Mesodermal cell (in vitro differentiated cells): ENCODE measurements at regions not wholly inside any gene's neighbourhood (a gene's known extent, or its start where the extent isn't known, plus 50 kb on each side); places are given as distances from the start of the nearest gene placed in this dataset.
"Not testable (repeated sequence)": the region's sequence is repeated elsewhere in the genome, so short reads cannot be mapped to it uniquely, and the experiment has no call there.

Experiments
- H3K27ac ChIP-seq: 2 replicates; pipeline ENCODE4 v1.7.0; 2013; ENCODE audit warnings: mild to moderate bottlenecking, low read depth, low read length, moderate library complexity; ENCODE audit not compliant: severe bottlenecking
- H3K36me3 ChIP-seq: 2 replicates; pipeline ENCODE4 v1.7.1; 2013; ENCODE audit warnings: mild to moderate bottlenecking, low read length, moderate library complexity; ENCODE audit not compliant: control insufficient read depth, insufficient read depth
- H3K4me1 ChIP-seq: one replicate; pipeline ENCODE4 v1.7.1; 2013; ENCODE audit warnings: mild to moderate bottlenecking, low read length; ENCODE audit not compliant: insufficient read depth, control insufficient read depth, poor library complexity, severe bottlenecking
- H3K4me3 ChIP-seq: 2 replicates; pipeline ENCODE4 v1.7.0; 2013; ENCODE audit warnings: low read length, control low read depth, mild to moderate bottlenecking; ENCODE audit not compliant: insufficient read depth, poor library complexity, severe bottlenecking; ENCODE audit errors: extremely low read depth
- H3K9me3 ChIP-seq: 2 replicates; pipeline ENCODE4 v1.7.1; 2013; ENCODE audit warnings: mild to moderate bottlenecking, low read length, moderate library complexity; ENCODE audit not compliant: control insufficient read depth
- WGBS, 2 experiments: methylation state at CpG; one replicate each; pipeline ENCODE4 v1.1.5; 2013; ENCODE audit warnings: missing lambda C conversion rate in 2 of 2; ENCODE audit not compliant: insufficient coverage in 2 of 2; 5-methylcytosine and 5-hydroxymethylcytosine counted together

DNA sequence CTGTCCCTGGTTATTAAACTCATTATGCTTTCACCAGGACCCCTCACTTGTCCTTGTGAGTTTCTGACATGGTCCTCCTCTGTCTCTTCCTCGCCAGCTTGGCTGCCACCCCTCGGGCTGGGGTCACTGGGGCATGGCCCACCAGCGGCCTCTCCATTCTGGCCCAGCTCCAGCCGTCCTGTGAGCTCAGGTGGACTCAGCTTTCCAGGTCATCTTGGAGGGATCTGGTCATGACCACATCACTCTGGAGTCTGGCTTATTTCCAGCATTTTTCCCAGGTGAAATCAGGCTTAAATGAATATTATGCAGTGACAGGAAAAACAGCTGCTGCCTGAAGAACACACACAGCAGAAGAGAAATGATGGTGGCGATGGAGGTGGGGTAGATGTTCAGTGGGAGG, 224.5 kb downstream of the ADAMTS15 start:
- Histone ChIP-seq H3K4me1 (peaks cover 42% of the 10 kb centered on the region), H3K4me3 (no peak overlapping the region), H3K9me3 (no peaks in the 10 kb centered on the region), H3K36me3 (no peaks in the 10 kb centered on the region), H3K27ac (peak overlapping the region; percentile 84)
- 89 to 97% methylated on average over 5 of the region's 5 CpGs for WGBS, 2 experiments

DNA sequence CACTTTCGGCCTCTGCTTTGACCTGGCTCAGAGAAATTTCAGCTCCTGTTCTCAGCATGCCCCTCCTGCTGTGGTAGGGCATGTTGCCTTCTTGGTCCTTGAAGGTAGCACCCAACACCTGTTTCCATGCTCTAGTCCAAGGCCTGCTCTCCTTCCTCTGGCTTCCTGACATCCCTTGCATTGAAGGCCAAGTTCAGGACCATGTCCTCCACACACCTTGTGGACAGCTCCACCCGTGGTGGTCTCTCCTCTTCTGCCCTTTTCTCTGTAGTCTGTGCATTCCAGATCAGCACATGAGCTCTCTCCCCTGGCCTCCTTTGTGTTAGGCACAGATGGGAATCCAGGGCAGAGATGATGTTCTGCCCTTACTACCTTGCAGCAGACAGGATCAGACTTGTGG, 225.3 kb downstream of the ADAMTS15 start:
- WGBS, 2 experiments = 87 to 95% methylated on average over 2 of the region's 2 CpGs
- no peaks in the 10 kb centered on the region for H3K36me3 ChIP-seq
- peaks cover 47% of the 10 kb centered on the region for H3K4me1 ChIP-seq
- H3K9me3 ChIP-seq = peaks cover 6% of the 10 kb centered on the region
- H3K4me3 ChIP-seq = no peak overlapping the region
- no peak overlapping the region for H3K27ac ChIP-seq

DNA sequence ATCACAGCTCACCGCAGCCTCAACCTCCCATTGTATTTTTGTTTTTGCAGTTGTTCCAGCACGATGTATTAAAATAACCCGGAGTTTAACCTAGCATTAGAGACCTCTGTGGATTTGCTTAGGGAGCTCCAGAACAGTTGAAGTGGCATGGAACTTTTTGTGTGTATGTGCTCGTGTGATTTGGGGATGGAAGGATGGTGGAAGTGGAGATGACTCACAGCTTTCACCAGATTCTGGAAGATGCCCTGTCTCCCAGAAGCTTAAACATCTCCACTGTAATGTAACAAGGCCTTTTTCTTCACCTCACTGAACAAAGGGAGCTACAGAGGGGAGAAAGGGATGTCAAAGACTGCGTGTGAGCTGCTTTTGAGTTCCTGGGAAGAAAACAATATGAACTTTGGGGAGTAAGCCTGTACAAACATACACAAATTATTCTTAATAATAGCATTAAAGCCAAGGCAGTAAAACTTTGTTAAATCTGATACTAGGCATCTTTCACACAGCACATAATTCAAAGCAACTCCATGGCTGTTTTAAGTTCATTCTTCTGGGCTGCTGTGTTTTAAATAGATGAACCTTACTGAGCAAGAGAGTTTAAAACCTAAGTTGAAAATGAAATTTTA, 226.4 kb downstream of the ADAMTS15 start:
- peak overlapping the region; percentile 81 for H3K27ac ChIP-seq
- H3K9me3 ChIP-seq = peaks cover 15% of the 10 kb centered on the region
- no peak overlapping the region for H3K4me3 ChIP-seq
- WGBS, 2 experiments = 93% methylated on average over 2 of the region's 5 CpGs; no CpG with 5 or more reads in 1 of the 2 experiments
- no peaks in the 10 kb centered on the region for H3K36me3 ChIP-seq
- H3K4me1 ChIP-seq = peaks cover 47% of the 10 kb centered on the region

DNA sequence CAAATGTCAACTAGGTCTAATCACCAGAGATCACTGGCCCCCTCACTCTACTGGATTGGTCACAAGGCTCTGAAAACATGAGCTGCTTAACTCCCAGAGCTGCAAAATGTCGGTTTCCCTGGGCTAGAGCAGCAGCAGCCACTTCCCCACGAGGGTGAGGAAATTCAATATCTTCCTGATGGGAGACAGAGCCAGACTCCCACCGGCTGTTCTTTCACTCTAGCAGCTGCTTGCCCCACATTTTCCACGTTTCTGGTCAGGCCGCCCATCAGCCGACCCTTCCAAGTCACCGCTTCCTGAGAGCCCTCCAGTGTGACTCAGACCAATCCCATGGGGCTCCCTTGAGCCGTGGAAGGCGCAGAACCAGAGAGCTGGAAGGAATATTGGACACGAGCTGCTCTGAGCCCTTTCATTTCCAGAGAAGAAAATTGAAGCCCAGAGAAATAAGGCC, 227.0 kb downstream of the ADAMTS15 start:
- peaks cover 47% of the 10 kb centered on the region for H3K4me1 ChIP-seq
- H3K4me3 ChIP-seq = no peak overlapping the region
- no peaks in the 10 kb centered on the region for H3K36me3 ChIP-seq
- peaks cover 15% of the 10 kb centered on the region for H3K9me3 ChIP-seq
- peak overlapping the region; percentile 81 for H3K27ac ChIP-seq
- 80 to 88% methylated on average over 7 to 8 of the region's 10 CpGs for WGBS, 2 experiments

DNA sequence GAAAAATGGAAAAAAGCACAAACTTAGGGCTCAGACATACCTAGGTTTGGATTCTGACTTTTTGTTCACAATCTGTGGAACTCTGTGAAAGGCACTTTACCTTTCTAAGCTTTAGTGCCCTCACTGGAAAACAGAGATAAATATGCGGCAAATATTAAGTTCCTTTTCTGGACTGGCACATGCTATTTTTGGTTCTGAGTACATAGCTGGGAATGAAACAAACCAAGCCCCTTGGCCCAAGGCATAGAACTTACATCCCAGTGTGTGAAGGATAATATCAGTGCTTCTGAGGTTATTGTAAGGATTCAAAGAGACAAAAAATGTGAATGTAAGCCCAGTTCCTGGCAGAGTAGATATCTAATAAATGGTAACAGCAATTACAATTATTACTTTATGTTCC, 227.5 kb downstream of the ADAMTS15 start:
- 86% methylated on average over 1 of the region's 1 CpG; no CpG with 5 or more reads in 1 of the 2 experiments for WGBS, 2 experiments
- Histone ChIP-seq H3K9me3 (peaks cover 15% of the 10 kb centered on the region), H3K27ac (peak overlapping the region; percentile 81), H3K36me3 (no peaks in the 10 kb centered on the region), H3K4me1 (peaks cover 47% of the 10 kb centered on the region), H3K4me3 (no peak overlapping the region)

DNA sequence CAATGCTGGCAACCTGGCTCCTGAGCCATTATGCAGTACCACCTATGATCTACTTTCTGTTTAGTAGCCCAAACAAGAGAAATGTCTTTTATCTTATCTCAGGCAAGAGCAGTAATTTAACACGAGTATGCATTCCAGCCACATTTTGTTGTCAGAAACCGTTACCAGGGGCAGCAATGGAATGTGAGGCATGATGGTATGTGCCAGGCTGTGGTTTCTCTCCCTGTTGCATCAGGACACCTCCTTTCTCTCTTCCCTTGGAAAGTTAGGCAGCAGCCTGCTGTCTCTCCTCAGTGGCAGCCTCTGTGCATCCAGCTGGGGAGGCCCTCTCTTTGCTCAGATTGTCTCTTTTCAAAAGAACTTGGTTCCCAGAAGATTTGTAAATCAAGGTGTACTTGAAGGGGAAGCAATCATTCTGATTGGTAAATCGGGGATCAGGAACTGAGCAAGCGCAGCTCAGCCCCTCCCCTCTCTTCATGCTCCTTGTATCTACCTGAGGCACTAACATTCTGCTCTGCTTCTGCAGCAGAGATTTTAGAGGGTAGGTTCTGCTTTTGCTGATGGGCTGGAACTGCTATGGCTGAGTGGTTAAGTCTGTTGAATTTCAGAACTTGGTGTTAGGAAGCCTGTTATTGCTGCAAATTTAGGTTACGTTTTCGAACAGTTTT, 229.2 kb downstream of the ADAMTS15 start:
- peaks cover 15% of the 10 kb centered on the region for H3K9me3 ChIP-seq
- H3K4me1 ChIP-seq = peaks cover 40% of the 10 kb centered on the region
- peak overlapping the region; percentile 88 for H3K27ac ChIP-seq
- WGBS, 2 experiments = 89 to 94% methylated on average over 2 to 3 of the region's 6 CpGs
- H3K36me3 ChIP-seq = no peaks in the 10 kb centered on the region
- no peak overlapping the region for H3K4me3 ChIP-seq

DNA sequence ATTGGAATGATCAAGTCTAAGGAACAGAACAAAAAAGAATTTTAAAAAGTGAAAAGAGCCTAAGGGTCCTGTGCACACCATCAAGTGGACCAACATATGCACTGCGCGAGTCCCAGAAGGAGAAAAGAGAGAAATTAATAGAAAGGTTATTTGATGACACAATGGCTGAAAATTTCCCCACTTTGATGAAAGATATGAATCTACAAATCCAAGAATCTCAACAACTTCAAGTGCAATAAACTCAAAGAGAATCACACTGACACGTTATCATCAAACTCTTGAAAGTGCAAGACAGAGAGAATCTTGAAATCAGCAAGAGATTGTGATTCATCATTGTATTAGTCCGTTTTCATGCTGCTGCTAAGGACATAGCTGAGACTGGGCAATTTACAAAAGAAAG, 230.8 kb downstream of the ADAMTS15 start:
- H3K4me3 ChIP-seq = no peak overlapping the region
- H3K4me1 ChIP-seq = peaks cover 32% of the 10 kb centered on the region
- peaks cover 15% of the 10 kb centered on the region for H3K9me3 ChIP-seq
- WGBS, 2 experiments = 83 to 100% methylated on average over 2 to 4 of the region's 4 CpGs
- H3K27ac ChIP-seq = no peak overlapping the region
- H3K36me3 ChIP-seq = no peaks in the 10 kb centered on the region

DNA sequence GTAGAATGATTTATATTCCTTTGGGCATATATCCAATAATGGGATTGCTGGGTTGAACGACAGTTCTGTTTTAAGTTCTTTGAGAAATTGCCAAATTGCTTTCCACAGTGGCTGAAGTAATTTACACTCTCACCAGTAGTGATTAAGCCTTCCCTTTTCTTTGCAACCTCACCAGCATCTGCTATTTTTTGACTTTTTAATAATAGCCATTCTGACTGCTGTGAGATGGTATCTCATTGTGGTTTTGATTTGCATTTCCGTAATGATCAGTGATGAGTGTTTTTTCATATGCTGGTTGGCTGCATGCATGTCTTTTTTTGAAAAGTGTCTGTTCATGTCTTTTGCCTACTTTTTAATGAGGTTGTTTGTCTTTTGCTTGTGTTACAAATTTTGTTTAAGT, 233.8 kb downstream of the SNX19 start:
- peaks cover 15% of the 10 kb centered on the region for H3K9me3 ChIP-seq
- not testable (repeated sequence) for H3K4me3 ChIP-seq
- 77 to 92% methylated on average over 1 to 2 of the region's 2 CpGs for WGBS, 2 experiments

DNA sequence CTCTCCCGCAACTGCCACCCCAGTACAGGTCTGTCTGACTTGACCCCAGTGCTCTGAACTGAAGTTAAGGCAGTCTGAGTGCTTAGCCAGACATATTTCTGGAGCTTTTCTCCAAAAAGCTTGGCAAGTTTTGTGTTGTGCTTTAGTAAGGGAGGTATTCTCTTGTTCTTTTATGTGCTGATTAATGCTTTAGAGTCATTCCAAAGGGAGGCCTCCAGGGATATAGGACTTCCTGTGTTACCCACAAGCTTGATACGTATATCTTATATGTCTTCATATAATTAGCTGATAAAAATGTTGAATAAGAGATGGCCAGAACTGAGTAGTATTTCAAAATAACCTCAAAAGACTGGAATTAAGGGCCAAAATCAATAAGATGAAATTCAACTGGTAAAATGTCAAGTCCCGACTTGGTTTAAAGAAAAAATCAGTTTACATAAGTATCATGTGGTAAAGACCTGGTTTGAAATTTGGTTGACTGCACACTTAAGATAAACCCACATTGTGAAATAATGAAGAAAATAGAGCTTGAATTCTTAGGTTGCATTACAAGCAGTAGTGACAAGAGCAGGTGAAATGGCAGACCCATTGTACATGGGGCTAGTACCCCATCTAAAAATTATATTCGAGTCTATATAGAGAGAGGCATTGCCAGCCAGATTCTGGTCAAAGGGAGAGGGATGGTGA, 226.9 kb downstream of the SNX19 start:
- Histone ChIP-seq H3K36me3 (no peaks in the 10 kb centered on the region), H3K27ac (no peak overlapping the region), H3K4me1 (no peaks in the 10 kb centered on the region), H3K4me3 (no peak overlapping the region), H3K9me3 (no peaks in the 10 kb centered on the region)
- WGBS, 2 experiments = 90 to 100% methylated on average over 2 to 3 of the region's 4 CpGs

More for the DNA sequence above, 233.8 kb downstream of the SNX19 start:
- H3K27ac ChIP-seq, H3K36me3 ChIP-seq, H3K4me1 ChIP-seq: not testable (repeated sequence)

DNA sequence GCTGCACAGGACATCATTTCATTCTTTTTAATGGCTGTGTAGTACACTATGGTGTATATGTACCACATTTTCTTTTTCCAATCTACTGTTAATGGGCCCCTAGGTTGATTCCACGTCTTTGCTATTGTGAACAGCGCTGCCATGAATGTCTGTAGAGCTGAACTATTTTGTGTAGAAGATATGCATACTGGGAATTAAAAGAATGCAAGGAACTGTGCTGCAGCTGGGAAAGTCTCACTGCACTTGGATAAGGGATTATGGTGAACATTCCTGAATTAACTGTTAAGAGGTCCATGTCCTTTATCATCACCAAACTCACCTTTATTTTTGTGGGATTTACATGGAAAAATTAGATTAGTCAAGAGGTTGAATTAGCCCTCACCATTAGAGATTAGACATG, 224.7 kb downstream of the SNX19 start:
- H3K4me1 ChIP-seq = no peaks in the 10 kb centered on the region
- H3K27ac ChIP-seq = no peak overlapping the region
- WGBS, 2 experiments = 80% methylated on average over 1 to 2 of the region's 2 CpGs
- H3K36me3 ChIP-seq = no peaks in the 10 kb centered on the region
- no peaks in the 10 kb centered on the region for H3K9me3 ChIP-seq
- no peak overlapping the region for H3K4me3 ChIP-seq
